MM.1S (cell line): ENCODE measurements at regions not wholly inside any gene's neighbourhood (a gene's known extent, or its start where the extent isn't known, plus 50 kb on each side); places are given as distances from the start of the nearest gene placed in this dataset.

Source experiments
- CTCF ChIP-seq: fragments of 300-600 bp; sonication (generic); IDR thresholded peaks from 2 replicates; pipeline ENCODE4 v1.5.1; 2016; ENCODE audit warnings: antibody characterized with exemption, low read length, mixed read lengths
- EZH2 ChIP-seq: fragments of 300-600 bp; sonication (generic); optimal IDR thresholded peaks from 2 replicates; pipeline ENCODE3; 2017; ENCODE audit warnings: low read depth, mild to moderate bottlenecking, antibody characterized with exemption, low read length, mixed read lengths
- EZH2phosphoT487 ChIP-seq: fragments of 300-600 bp; sonication (generic); IDR thresholded peaks from 2 replicates; pipeline ENCODE4 v1.6.1; 2018; ENCODE audit warnings: antibody characterized with exemption, low read length

GRCh38 chr1:53409233-53409632 lies 50.0 kb upstream of the DMRTB1 start:
- TF ChIP-seq EZH2phosphoT487 (no peak), CTCF (no peak), EZH2 (no peak)
